Limb (tissue), 2 donors: ENCODE measurements at regions not wholly inside any gene's neighbourhood (a gene's known extent, or its start where the extent isn't known, plus 50 kb on each side); places are given as distances from the start of the nearest gene placed in this dataset.
"Not testable (repeated sequence)": the region's sequence is repeated elsewhere in the genome, so short reads cannot be mapped to it uniquely, and the experiment has no call there.

Experiments
- DNase-seq, 2 donors: peaks; one replicate each; pipeline ENCODE4 v3.0.0-alpha.2; 2016; ENCODE audit errors: extremely low spot score in 2 of 2

- DNase-seq, result no peak
Observed at GRCh38 chr2:31664949-31665724, 84.4 kb upstream of the SRD5A2 start.

- no peak for DNase-seq
Observed at GRCh38 chr2:31660812-31661335, 80.1 kb upstream of the SRD5A2 start.

GRCh38 chr2:31660165-31660564, 79.4 kb upstream of the SRD5A2 start:
- no peak for DNase-seq

- no peak for DNase-seq
Observed at GRCh38 chr2:31654241-31654640, 73.5 kb upstream of the SRD5A2 start.

- DNase-seq, result no peak
Observed at GRCh38 chr2:31651736-31652135, 71.0 kb upstream of the SRD5A2 start.

- DNase-seq, result no peak
Observed at GRCh38 chr2:31651267-31651666, 70.5 kb upstream of the SRD5A2 start.

- no peak for DNase-seq
Observed at GRCh38 chr2:31644551-31644950, 63.8 kb upstream of the SRD5A2 start.

GRCh38 chr2:31642707-31643106, 62.0 kb upstream of the SRD5A2 start:
- no peak for DNase-seq

GRCh38 chr2:31632201-31632600, 51.5 kb upstream of the SRD5A2 start:
- not testable (repeated sequence) for DNase-seq
